ENCODE measurements at regions not wholly inside any gene's neighbourhood (a gene's known extent, or its start where the extent isn't known, plus 50 kb on each side); places are given as distances from the start of the nearest gene placed in this dataset.

- H3K9ac ChIP-seq = no peak overlapping the region
- TF ChIP-seq SMC3 (IDR thresholded peaks at IDR 0.05; ENCODE audit: low read depth, low read length) (no peak), POLR2AphosphoS5 (IDR thresholded peaks at IDR 0.05; ENCODE audit: low read depth, low read length) (no peak), CHD2 (IDR thresholded peaks at IDR 0.05; ENCODE audit: low read length, partially characterized antibody) (no peak)
- H3K79me2 ChIP-seq (ENCODE audit: insufficient read depth) = no peaks in the 10 kb centered on the region
- H2AFZ ChIP-seq (ENCODE audit: low read depth) = no peak overlapping the region
- no peak overlapping the region for H3K4me3 ChIP-seq (ENCODE audit: low read depth in 2 of 2, low read length in 1 of 2)
- CTCF ChIA-PET = no interaction called here
- no peaks in the 10 kb centered on the region for H3K9me3 ChIP-seq
- no peaks in the 10 kb centered on the region for H3K36me3 ChIP-seq (replicated peaks in 1 of 2; ENCODE audit: control insufficient read depth in 1 of 2, insufficient read depth in 2 of 2, low read length in 1 of 2)
- H3K27me3 ChIP-seq (ENCODE audit: insufficient read depth) = no peaks in the 10 kb centered on the region
- no peak overlapping the region for H3K27ac ChIP-seq (ENCODE audit: low read depth in 2 of 2, low read length in 1 of 2)
- WGBS (ENCODE audit: low lambda C conversion rate) = 83% methylated on average over 3 of the region's 3 CpGs
- H3K4me1 ChIP-seq (ENCODE audit: control insufficient read depth in 1 of 2, insufficient read depth in 2 of 2, low read depth in 1 of 2, low read length in 1 of 2) = peaks cover 0 to 12% of the 10 kb centered on the region in 2 experiments; a peak in 2 of 4 replicates
- no peak overlapping the region for H3K4me2 ChIP-seq
- POLR2A ChIA-PET = no interaction called here
- H3K9me2 ChIP-seq = no peaks in the 10 kb centered on the region
- no peaks in the 10 kb centered on the region for H3F3A ChIP-seq (replicated peaks; ENCODE audit: insufficient read depth)
- H4K20me1 ChIP-seq (ENCODE audit: insufficient read depth) = no peaks in the 10 kb centered on the region
- DNase-seq = no peak
Measured at GRCh38 chr5:124102486-124102885, 590.5 kb downstream of the CSNK1G3 start.

GRCh38 chr5:124093658-124094057 is 581.7 kb downstream of the CSNK1G3 start:
- DNase-seq = no peak
- no peaks in the 10 kb centered on the region for H3F3A ChIP-seq (replicated peaks; ENCODE audit: insufficient read depth)
- CTCF ChIA-PET = no interaction called here
- TF ChIP-seq MEF2A (IDR thresholded peaks at IDR 0.05; ENCODE audit: borderline replicate concordance, low read depth) (no peak), GATA2 (CRISPR knock-in tag; IDR thresholded peaks at IDR 0.05) (no peak), FOSL2 (IDR thresholded peaks at IDR 0.05; ENCODE audit: borderline replicate concordance, low read depth) (no peak), RXRA (IDR thresholded peaks at IDR 0.05; ENCODE audit: borderline replicate concordance, low read depth) (no peak), GABPA (IDR thresholded peaks at IDR 0.05; ENCODE audit: low read depth) (no peak), IRF3 (IDR thresholded peaks at IDR 0.05; ENCODE audit: low read depth, low read length) (no peak), MXI1 (IDR thresholded peaks at IDR 0.05; ENCODE audit: low read depth, low read length) (no peak), FOXM1 (IDR thresholded peaks at IDR 0.05; ENCODE audit: low read depth) (no peak), CHD2 (IDR thresholded peaks at IDR 0.05; ENCODE audit: low read length, partially characterized antibody) (no peak), ELF1 (IDR thresholded peaks at IDR 0.05) (no peak), TAF1 (IDR thresholded peaks at IDR 0.05; ENCODE audit: borderline replicate concordance, low read depth, low read length) (no peak), ZBTB33 (IDR thresholded peaks at IDR 0.05; ENCODE audit: borderline replicate concordance, low read depth) (no peak), USF1 (IDR thresholded peaks at IDR 0.05; ENCODE audit: borderline replicate concordance, low read depth) (no peak), USF2 (IDR thresholded peaks at IDR 0.05; ENCODE audit: borderline replicate concordance, low read depth, low read length) (no peak), TEAD4 (IDR thresholded peaks at IDR 0.05; ENCODE audit: borderline replicate concordance, insufficient read depth) (no peak)
- H3K9ac ChIP-seq = no peak overlapping the region
- WGBS (ENCODE audit: low lambda C conversion rate) = 39% methylated on average over 1 of the region's 1 CpG
- H3K79me2 ChIP-seq (ENCODE audit: insufficient read depth) = no peaks in the 10 kb centered on the region
- H3K27ac ChIP-seq (ENCODE audit: low read depth in 2 of 2, low read length in 1 of 2) = no peak overlapping the region
- no peak overlapping the region for H3K4me2 ChIP-seq
- no peaks in the 10 kb centered on the region for H3K36me3 ChIP-seq (replicated peaks in 1 of 2; ENCODE audit: control insufficient read depth in 1 of 2, insufficient read depth in 2 of 2, low read length in 1 of 2)
- no peaks in the 10 kb centered on the region for H3K9me2 ChIP-seq
- H3K27me3 ChIP-seq (ENCODE audit: insufficient read depth) = no peaks in the 10 kb centered on the region
- no peaks in the 10 kb centered on the region for H3K9me3 ChIP-seq
- H4K20me1 ChIP-seq (ENCODE audit: insufficient read depth) = no peaks in the 10 kb centered on the region
- H2AFZ ChIP-seq (ENCODE audit: low read depth) = no peak overlapping the region
- POLR2A ChIA-PET = no interaction called here
- H3K4me3 ChIP-seq (ENCODE audit: low read depth in 2 of 2, low read length in 1 of 2) = no peak overlapping the region
- no peaks in the 10 kb centered on the region for H3K4me1 ChIP-seq (ENCODE audit: control insufficient read depth in 1 of 2, insufficient read depth in 2 of 2, low read depth in 1 of 2, low read length in 1 of 2)

Measured in SK-N-SH (cell line).